ENCODE measurements at regions not wholly inside any gene's neighbourhood (a gene's known extent, or its start where the extent isn't known, plus 50 kb on each side); places are given as distances from the start of the nearest gene placed in this dataset.

- TF ChIP-seq CTCF (IDR thresholded peaks at IDR 0.05; ENCODE audit: insufficient read depth, low read length) (no peak), REST (IDR thresholded peaks at IDR 0.05; ENCODE audit: insufficient replicate concordance, low read depth) (no peak)
Measured at GRCh38 chr6:97913721-97914120, 630.7 kb upstream of the MMS22L start.

Measured in HL-60 (cell line).